Liver (tissue), 8 donors: ENCODE measurements at regions not wholly inside any gene's neighbourhood (a gene's known extent, or its start where the extent isn't known, plus 50 kb on each side); places are given as distances from the start of the nearest gene placed in this dataset.
A peak's percentile ranks its signal among the peaks of the same experiment; 100 is the strongest.

Experiments
- DNase-seq: peaks from one replicate; pipeline ENCODE4 v3.0.0-alpha.2; 2017; ENCODE audit warnings: low spot score
- H3K27ac ChIP-seq, 2 donors: one replicate each; pipeline ENCODE4 v1.7.0; 2013; ENCODE audit warnings: inconsistent platforms in 2 of 2, low read length in 2 of 2, control low read depth in 1 of 2, low read depth in 1 of 2, mild to moderate bottlenecking in 1 of 2
- H3K27me3 ChIP-seq, 4 donors: one replicate each; pipeline versions ENCODE4 v1.6.1 to v1.7.0; 2013; ENCODE audit warnings: low read length in 3 of 4, inconsistent platforms in 1 of 4, mild to moderate bottlenecking in 1 of 4, moderate library complexity in 1 of 4; ENCODE audit not compliant: control insufficient read depth in 4 of 4, insufficient read depth in 4 of 4
- H3K36me3 ChIP-seq, 4 donors: one replicate each; pipeline versions ENCODE4 v1.6.1 to v1.7.0; 2013; ENCODE audit warnings: low read length in 3 of 4, mild to moderate bottlenecking in 3 of 4, low read depth in 1 of 4, moderate library complexity in 1 of 4; ENCODE audit not compliant: control insufficient read depth in 4 of 4, insufficient read depth in 3 of 4
- H3K4me1 ChIP-seq, 4 donors: one replicate each; pipeline versions ENCODE4 v1.6.1 to v1.7.0; 2013; ENCODE audit warnings: low read length in 3 of 4, mild to moderate bottlenecking in 3 of 4, moderate library complexity in 1 of 4; ENCODE audit not compliant: control insufficient read depth in 4 of 4, insufficient read depth in 4 of 4
- H3K4me3 ChIP-seq, 3 donors: one replicate each; pipeline versions ENCODE4 v1.6.1 to v1.7.0; 2013; ENCODE audit warnings: low read length in 3 of 3, control low read depth in 1 of 3, low read depth in 1 of 3, mild to moderate bottlenecking in 1 of 3
- H3K9ac ChIP-seq, 2 donors: one replicate each; pipeline ENCODE4 v1.7.0; 2013; ENCODE audit warnings: low read length in 2 of 2, mild to moderate bottlenecking in 2 of 2, moderate library complexity in 2 of 2, control low read depth in 1 of 2, low read depth in 1 of 2
- H3K9me3 ChIP-seq, 4 donors: one replicate each; pipeline versions ENCODE4 v1.6.1 to v1.7.0; 2013; ENCODE audit warnings: low read length in 3 of 4; ENCODE audit not compliant: control insufficient read depth in 4 of 4
- EGR1 ChIP-seq, 2 donors: IDR thresholded peaks; 2 replicates each; pipeline ENCODE4 v1.6.1; 2016 to 2018; ENCODE audit warnings: antibody characterized with exemption in 2 of 2, low read depth in 2 of 2
- FOXA2 ChIP-seq: IDR thresholded peaks from 2 replicates; pipeline ENCODE4 v1.6.1; 2016; ENCODE audit warnings: antibody characterized with exemption
- GABPA ChIP-seq, 2 donors: IDR thresholded peaks in 1 of 2; conservative IDR thresholded peaks in 1 of 2; 2 replicates each; pipeline ENCODE4 v1.6.1; 2016; ENCODE audit warnings: antibody characterized with exemption in 2 of 2, mild to moderate bottlenecking in 1 of 2, moderate library complexity in 1 of 2
- HNF4A ChIP-seq, 2 donors: conservative IDR thresholded peaks; 2 replicates each; pipeline ENCODE4 v1.6.1; 2016; ENCODE audit warnings: antibody characterized with exemption in 2 of 2, mild to moderate bottlenecking in 2 of 2
- HNF4G ChIP-seq: IDR thresholded peaks from 2 replicates; pipeline ENCODE4 v1.6.1; 2016; ENCODE audit warnings: antibody characterized with exemption
- NR2F2 ChIP-seq: IDR thresholded peaks from 2 replicates; pipeline ENCODE4 v1.6.1; 2016; ENCODE audit warnings: antibody characterized with exemption
- RAD21 ChIP-seq, 2 donors: IDR thresholded peaks; 2 replicates each; pipeline ENCODE4 v1.6.1; 2016; ENCODE audit warnings: antibody characterized with exemption in 2 of 2, mild to moderate bottlenecking in 2 of 2
- RXRA ChIP-seq, 2 donors: IDR thresholded peaks; 2 replicates each; pipeline ENCODE4 v1.6.1; 2017 to 2018; ENCODE audit warnings: antibody characterized with exemption in 2 of 2, mild to moderate bottlenecking in 1 of 2
- SP1 ChIP-seq: IDR thresholded peaks from 2 replicates; pipeline ENCODE4 v1.6.1; 2018; ENCODE audit warnings: antibody characterized with exemption, mild to moderate bottlenecking
- TAF1 ChIP-seq: conservative IDR thresholded peaks from 2 replicates; pipeline ENCODE4 v1.6.1; 2016; ENCODE audit warnings: antibody characterized with exemption, mild to moderate bottlenecking
- WGBS: extraction: QIAGEN DNeasy Blood & Tissue Kit; methylation state at CpG from one replicate; pipeline ENCODE4 v1.1.7; 2013; 5-methylcytosine and 5-hydroxymethylcytosine counted together
- TF ChIP-seq, protein P1 (sequence below): IDR thresholded peaks from 2 replicates; pipeline ENCODE4 v1.6.1; 2016; ENCODE audit warnings: antibody characterized with exemption
- TF ChIP-seq, protein P2 (sequence below): fragments of 150-350 bp; IDR thresholded peaks from 2 replicates; pipeline ENCODE4 v1.5.1; 2017; ENCODE audit warnings: improper control_type of control experiment, low read depth, low read length; ENCODE audit not compliant: missing input control
- TF ChIP-seq, protein P3 (sequence below): IDR thresholded peaks from 2 replicates; pipeline ENCODE4 v1.6.1; 2016; ENCODE audit warnings: antibody characterized with exemption
- TF ChIP-seq, protein P4 (sequence below): IDR thresholded peaks from 2 replicates; pipeline ENCODE4 v1.6.1; 2016; ENCODE audit warnings: antibody characterized with exemption, mild to moderate bottlenecking
- donor health status: healthy.
- donor health status: healthy.
- donor health status: healthy.
- donor health status: healthy.
- donor health status: healthy.

DNA sequence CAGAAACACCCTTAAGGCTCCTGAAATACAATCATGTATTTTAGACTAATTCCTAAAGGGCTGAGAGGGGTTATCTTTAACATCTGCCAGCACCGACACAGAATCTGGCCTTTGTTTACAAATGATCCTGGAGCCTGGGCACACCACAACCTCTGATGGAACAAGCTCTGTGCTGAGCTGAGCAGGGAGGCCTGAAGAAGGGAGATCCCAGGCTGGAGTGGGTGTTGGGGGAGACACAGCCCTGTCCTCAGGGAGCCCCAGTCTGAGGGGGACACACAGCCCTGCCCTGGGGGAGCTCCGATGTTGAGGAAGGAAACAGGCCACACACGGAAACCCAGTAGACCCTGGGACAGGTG is 130.5 kb downstream of the VEGFA start:
- Histone ChIP-seq H3K27me3 (no peaks in the 10 kb centered on the region), H3K4me3 (no peak overlapping the region), H3K9me3 (no peaks in the 10 kb centered on the region), H3K27ac (peak overlapping the region; percentile 53 to 90), H3K4me1 (peaks cover 16 to 39% (median 27%) of the 10 kb centered on the region in 4 donors), H3K9ac (no peak overlapping the region), H3K36me3 (no peaks in the 10 kb centered on the region)
- 45% methylated on average over 3 of the region's 3 CpGs for WGBS
- TF ChIP-seq RXRA (IDR thresholded peaks at IDR 0.05) (no peak), FOXA2 (peak; percentile 67)
- no peak for DNase-seq

DNA sequence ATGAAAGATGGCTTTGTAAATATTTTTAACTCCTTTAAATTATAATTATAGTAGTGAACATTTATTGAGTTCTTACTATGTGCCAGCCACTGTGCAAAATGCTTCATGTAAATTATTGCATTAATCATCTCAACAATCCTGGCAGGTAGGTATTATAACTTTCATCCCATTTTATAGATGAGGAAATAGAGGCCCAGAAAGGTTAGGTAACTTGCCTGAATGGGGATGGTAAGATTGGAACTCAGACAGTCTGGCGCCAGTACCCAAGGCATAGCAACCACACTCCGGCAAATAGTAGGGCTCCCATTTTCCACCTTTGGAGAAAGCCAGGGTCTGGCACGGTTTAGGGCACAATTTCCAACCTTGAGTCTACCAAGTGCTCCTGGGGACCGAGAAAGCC is 129.8 kb downstream of the VEGFA start:
- Histone ChIP-seq H3K36me3 (no peaks in the 10 kb centered on the region), H3K27me3 (no peaks in the 10 kb centered on the region), H3K4me3 (no peak overlapping the region), H3K4me1 (peaks cover 16 to 39% (median 27%) of the 10 kb centered on the region in 4 donors), H3K9me3 (no peaks in the 10 kb centered on the region), H3K9ac (no peak overlapping the region), H3K27ac (peak overlapping the region; percentile 53 to 90)
- WGBS, result 97% methylated on average over 4 of the region's 4 CpGs
- TF ChIP-seq HNF4G (no peak), TAF1 (no peak), RXRA (IDR thresholded peaks at IDR 0.05) (no peak), SP1 (no peak), EGR1 (IDR thresholded peaks at IDR 0.05; ENCODE audit: low read depth in 2 of 2) (no peak), NR2F2 (no peak), HNF4A (conservative IDR thresholded peaks at IDR 0.05) (no peak), RAD21 (IDR thresholded peaks at IDR 0.05) (no peak), FOXA2 (no peak), GABPA (IDR thresholded peaks at IDR 0.05 in 1 of 2, conservative IDR thresholded peaks at IDR 0.05 in 1 of 2) (no peak)
- TF ChIP-seq, protein P1, sequence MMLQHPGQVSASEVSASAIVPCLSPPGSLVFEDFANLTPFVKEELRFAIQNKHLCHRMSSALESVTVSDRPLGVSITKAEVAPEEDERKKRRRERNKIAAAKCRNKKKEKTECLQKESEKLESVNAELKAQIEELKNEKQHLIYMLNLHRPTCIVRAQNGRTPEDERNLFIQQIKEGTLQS, result no peak
- TF ChIP-seq, protein P2, sequence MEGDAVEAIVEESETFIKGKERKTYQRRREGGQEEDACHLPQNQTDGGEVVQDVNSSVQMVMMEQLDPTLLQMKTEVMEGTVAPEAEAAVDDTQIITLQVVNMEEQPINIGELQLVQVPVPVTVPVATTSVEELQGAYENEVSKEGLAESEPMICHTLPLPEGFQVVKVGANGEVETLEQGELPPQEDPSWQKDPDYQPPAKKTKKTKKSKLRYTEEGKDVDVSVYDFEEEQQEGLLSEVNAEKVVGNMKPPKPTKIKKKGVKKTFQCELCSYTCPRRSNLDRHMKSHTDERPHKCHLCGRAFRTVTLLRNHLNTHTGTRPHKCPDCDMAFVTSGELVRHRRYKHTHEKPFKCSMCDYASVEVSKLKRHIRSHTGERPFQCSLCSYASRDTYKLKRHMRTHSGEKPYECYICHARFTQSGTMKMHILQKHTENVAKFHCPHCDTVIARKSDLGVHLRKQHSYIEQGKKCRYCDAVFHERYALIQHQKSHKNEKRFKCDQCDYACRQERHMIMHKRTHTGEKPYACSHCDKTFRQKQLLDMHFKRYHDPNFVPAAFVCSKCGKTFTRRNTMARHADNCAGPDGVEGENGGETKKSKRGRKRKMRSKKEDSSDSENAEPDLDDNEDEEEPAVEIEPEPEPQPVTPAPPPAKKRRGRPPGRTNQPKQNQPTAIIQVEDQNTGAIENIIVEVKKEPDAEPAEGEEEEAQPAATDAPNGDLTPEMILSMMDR, result no peak
- TF ChIP-seq, protein P3, sequence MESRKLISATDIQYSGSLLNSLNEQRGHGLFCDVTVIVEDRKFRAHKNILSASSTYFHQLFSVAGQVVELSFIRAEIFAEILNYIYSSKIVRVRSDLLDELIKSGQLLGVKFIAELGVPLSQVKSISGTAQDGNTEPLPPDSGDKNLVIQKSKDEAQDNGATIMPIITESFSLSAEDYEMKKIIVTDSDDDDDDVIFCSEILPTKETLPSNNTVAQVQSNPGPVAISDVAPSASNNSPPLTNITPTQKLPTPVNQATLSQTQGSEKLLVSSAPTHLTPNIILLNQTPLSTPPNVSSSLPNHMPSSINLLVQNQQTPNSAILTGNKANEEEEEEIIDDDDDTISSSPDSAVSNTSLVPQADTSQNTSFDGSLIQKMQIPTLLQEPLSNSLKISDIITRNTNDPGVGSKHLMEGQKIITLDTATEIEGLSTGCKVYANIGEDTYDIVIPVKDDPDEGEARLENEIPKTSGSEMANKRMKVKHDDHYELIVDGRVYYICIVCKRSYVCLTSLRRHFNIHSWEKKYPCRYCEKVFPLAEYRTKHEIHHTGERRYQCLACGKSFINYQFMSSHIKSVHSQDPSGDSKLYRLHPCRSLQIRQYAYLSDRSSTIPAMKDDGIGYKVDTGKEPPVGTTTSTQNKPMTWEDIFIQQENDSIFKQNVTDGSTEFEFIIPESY, result no peak
- TF ChIP-seq, protein P4, sequence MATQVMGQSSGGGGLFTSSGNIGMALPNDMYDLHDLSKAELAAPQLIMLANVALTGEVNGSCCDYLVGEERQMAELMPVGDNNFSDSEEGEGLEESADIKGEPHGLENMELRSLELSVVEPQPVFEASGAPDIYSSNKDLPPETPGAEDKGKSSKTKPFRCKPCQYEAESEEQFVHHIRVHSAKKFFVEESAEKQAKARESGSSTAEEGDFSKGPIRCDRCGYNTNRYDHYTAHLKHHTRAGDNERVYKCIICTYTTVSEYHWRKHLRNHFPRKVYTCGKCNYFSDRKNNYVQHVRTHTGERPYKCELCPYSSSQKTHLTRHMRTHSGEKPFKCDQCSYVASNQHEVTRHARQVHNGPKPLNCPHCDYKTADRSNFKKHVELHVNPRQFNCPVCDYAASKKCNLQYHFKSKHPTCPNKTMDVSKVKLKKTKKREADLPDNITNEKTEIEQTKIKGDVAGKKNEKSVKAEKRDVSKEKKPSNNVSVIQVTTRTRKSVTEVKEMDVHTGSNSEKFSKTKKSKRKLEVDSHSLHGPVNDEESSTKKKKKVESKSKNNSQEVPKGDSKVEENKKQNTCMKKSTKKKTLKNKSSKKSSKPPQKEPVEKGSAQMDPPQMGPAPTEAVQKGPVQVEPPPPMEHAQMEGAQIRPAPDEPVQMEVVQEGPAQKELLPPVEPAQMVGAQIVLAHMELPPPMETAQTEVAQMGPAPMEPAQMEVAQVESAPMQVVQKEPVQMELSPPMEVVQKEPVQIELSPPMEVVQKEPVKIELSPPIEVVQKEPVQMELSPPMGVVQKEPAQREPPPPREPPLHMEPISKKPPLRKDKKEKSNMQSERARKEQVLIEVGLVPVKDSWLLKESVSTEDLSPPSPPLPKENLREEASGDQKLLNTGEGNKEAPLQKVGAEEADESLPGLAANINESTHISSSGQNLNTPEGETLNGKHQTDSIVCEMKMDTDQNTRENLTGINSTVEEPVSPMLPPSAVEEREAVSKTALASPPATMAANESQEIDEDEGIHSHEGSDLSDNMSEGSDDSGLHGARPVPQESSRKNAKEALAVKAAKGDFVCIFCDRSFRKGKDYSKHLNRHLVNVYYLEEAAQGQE, result no peak
- DNase-seq, result no peak
